Stimulated activated CD8-positive, alpha-beta memory T cell treated with anti-CD3 and anti-CD28 coated beads, Interleukin-7, amount 100 ng/mL, for 48 hours (primary cell): ENCODE measurements at regions not wholly inside any gene's neighbourhood (a gene's known extent, or its start where the extent isn't known, plus 50 kb on each side); places are given as distances from the start of the nearest gene placed in this dataset.
"Not testable (repeated sequence)": the region's sequence is repeated elsewhere in the genome, so short reads cannot be mapped to it uniquely, and the experiment has no call there.

Experiments
- DNase-seq, 2 donors: peaks; one replicate each; pipeline ENCODE4 v3.0.0-alpha.2; 2020; ENCODE audit warnings: low read depth in 1 of 2; ENCODE audit errors: extremely low read depth in 1 of 2

GRCh38 chr6:112960130-112960529 is 613.0 kb downstream of the RFPL4B start:
- DNase-seq: not testable (repeated sequence)

- DNase-seq: no peak
Measured at GRCh38 chr6:112967974-112968373, 620.8 kb downstream of the RFPL4B start.

- no peak for DNase-seq
Measured at GRCh38 chr6:112971651-112972050, 624.5 kb downstream of the RFPL4B start.

GRCh38 chr6:112974931-112975330 is 627.8 kb downstream of the RFPL4B start:
- DNase-seq: not testable (repeated sequence)

GRCh38 chr6:112976579-112976978 is 629.4 kb downstream of the RFPL4B start:
- DNase-seq: not testable (repeated sequence)

GRCh38 chr6:112979830-112980229 is 632.7 kb downstream of the RFPL4B start:
- no peak for DNase-seq

GRCh38 chr6:112980676-112981075 is 633.5 kb downstream of the RFPL4B start:
- no peak for DNase-seq

- DNase-seq: no peak
Measured at GRCh38 chr6:112983713-112984261, 636.7 kb downstream of the RFPL4B start.

- no peak for DNase-seq
Measured at GRCh38 chr6:112984899-112985298, 637.8 kb downstream of the RFPL4B start.

GRCh38 chr6:112986321-112986720 is 639.2 kb downstream of the RFPL4B start:
- DNase-seq: no peak

- no peak for DNase-seq
Measured at GRCh38 chr6:112988748-112989147, 641.6 kb downstream of the RFPL4B start.

GRCh38 chr6:112990971-112991370 is 643.8 kb downstream of the RFPL4B start:
- no peak for DNase-seq

GRCh38 chr6:112991912-112992311 is 644.8 kb downstream of the RFPL4B start:
- DNase-seq: no peak

- no peak for DNase-seq
Measured at GRCh38 chr6:112997421-112998085, 650.4 kb downstream of the RFPL4B start.

- DNase-seq: no peak
Measured at GRCh38 chr6:113004054-113004453, 656.9 kb downstream of the RFPL4B start.

GRCh38 chr6:113004470-113005270 is 657.5 kb downstream of the RFPL4B start:
- no peak for DNase-seq

- DNase-seq: no peak
Measured at GRCh38 chr6:113006494-113006893, 659.4 kb downstream of the RFPL4B start.

GRCh38 chr6:113009682-113010081 is 662.6 kb downstream of the RFPL4B start:
- DNase-seq: no peak

GRCh38 chr6:113010196-113010989 is 663.3 kb downstream of the RFPL4B start:
- DNase-seq: no peak

- no peak for DNase-seq
Measured at GRCh38 chr6:113011389-113011788, 664.3 kb downstream of the RFPL4B start.

GRCh38 chr6:113011801-113012200 is 664.7 kb downstream of the RFPL4B start:
- no peak for DNase-seq
